Spinal cord (tissue), 9 donors: ENCODE measurements at regions not wholly inside any gene's neighbourhood (a gene's known extent, or its start where the extent isn't known, plus 50 kb on each side); places are given as distances from the start of the nearest gene placed in this dataset.
A peak's percentile ranks its signal among the peaks of the same experiment; 100 is the strongest.

Experiments used
- DNase-seq, 6 donors: peaks; one replicate each; pipeline versions ENCODE4 v3.0.0 to v3.0.0-alpha.2; 2013 to 2015; ENCODE audit warnings: low spot score in 6 of 6, low read depth in 4 of 6
- H3K27ac ChIP-seq: one replicate; pipeline ENCODE4 v1.5.1; 2013; ENCODE audit warnings: low read depth, low read length, control low read depth
- H3K27me3 ChIP-seq: one replicate; pipeline ENCODE4 v1.6.1; 2013; ENCODE audit warnings: low read length; ENCODE audit not compliant: control insufficient read depth, insufficient read depth
- H3K36me3 ChIP-seq: one replicate; pipeline ENCODE4 v1.6.1; 2013; ENCODE audit warnings: low read length; ENCODE audit not compliant: control insufficient read depth, insufficient read depth
- H3K4me1 ChIP-seq: one replicate; pipeline ENCODE4 v1.6.1; 2013; ENCODE audit warnings: low read length; ENCODE audit not compliant: control insufficient read depth, insufficient read depth
- H3K4me3 ChIP-seq: one replicate; pipeline ENCODE4 v1.5.1; 2013; ENCODE audit warnings: low read depth, low read length, control low read depth
- H3K9me3 ChIP-seq: one replicate; pipeline ENCODE4 v1.6.1; 2013; ENCODE audit warnings: low read length; ENCODE audit not compliant: control insufficient read depth, insufficient read depth
- WGBS: methylation state at CpG from one replicate; pipeline ENCODE4 v1.1.5; 2013; ENCODE audit warnings: missing lambda C conversion rate; ENCODE audit not compliant: insufficient coverage; 5-methylcytosine and 5-hydroxymethylcytosine counted together
- donor health status: healthy.

DNA sequence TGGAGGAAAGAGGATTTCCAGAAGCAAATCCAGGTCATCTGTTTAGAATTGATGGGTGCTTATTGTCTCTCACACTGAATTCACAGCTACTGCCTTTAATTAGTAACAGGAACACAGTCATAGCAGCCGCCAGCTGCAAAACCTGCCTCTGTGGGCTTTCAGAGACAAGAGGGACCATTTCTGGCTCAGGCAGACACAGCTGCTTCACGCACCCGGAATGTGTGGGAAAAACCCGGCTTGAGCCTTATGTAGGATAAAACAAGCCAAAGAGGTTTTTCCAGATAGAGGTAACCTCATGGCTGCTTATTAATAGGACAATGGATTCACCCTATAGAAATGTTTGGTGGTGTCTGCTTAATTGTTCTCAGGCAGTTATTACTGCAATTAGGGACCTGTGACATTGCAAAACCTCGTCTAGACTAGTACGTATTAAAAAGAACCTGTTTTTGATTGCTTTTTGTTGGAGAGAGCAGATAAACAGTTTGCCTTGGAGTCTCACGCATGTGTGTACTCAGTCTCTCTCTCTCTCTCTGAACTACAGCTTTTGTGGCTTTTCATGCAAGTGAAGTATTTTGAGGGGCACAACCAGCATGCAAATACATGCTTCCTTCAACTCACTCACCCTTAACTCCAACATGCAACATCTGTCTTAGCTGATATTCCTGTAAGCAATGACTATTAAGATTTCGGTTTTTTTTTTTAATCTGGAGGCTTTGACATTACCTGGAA is 302.7 kb downstream of the PLK2 start:
- Histone ChIP-seq H3K27ac (no peak overlapping the region), H3K27me3 (no peaks in the 10 kb centered on the region), H3K36me3 (no peaks in the 10 kb centered on the region), H3K4me3 (no peak overlapping the region), H3K9me3 (no peaks in the 10 kb centered on the region), H3K4me1 (peaks cover 7% of the 10 kb centered on the region)
- peak in 5 of 6 donors; percentile 35 to 90 (median 47) for DNase-seq
- 24% methylated on average over 5 of the region's 8 CpGs for WGBS

DNA sequence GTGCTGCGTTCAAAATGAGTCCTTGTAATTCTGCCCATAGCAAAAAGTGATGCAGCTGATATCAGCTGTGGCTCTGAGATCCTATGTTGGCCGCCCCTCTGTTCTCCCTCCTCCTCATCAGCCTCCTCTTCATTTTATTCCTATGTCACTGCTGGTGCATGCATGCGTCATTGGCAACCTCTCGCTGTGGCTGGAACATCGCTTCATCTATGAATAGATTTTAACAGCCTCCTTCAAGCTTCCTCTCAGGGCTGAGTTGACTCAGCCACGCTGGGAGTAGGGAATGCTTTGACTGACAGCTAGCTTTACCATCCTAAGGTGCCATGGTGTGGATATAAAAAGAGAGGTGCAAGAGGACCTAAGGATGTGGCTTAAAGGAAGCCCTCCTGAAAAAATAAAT is 303.5 kb downstream of the PLK2 start:
- H3K27me3 ChIP-seq: no peaks in the 10 kb centered on the region
- H3K4me3 ChIP-seq: no peak overlapping the region
- no peaks in the 10 kb centered on the region for H3K9me3 ChIP-seq
- H3K4me1 ChIP-seq: peaks cover 7% of the 10 kb centered on the region
- 32% methylated on average over 5 of the region's 6 CpGs for WGBS
- H3K36me3 ChIP-seq: no peaks in the 10 kb centered on the region
- DNase-seq: peak in 2 of 6 donors; percentile 70 to 71
- H3K27ac ChIP-seq: no peak overlapping the region

DNA sequence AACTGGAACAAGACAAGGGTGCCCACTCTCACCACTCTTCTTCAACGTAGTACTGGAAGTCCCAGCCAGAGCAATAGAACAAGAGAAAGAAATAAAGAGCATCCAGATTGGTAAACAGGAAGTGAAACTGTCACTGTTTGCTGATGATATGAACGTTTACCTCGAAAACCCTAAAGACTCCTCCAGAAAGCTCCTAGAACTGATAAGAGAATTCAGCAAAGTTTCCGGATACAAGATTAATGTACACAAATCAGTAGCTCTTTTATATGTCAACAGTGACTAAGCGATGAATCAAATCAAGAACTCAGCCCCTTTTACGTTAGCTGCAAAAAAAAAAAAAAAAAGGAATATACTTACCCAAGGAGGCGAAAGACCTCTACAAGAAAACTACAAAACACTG is 306.6 kb downstream of the PLK2 start:
- Histone ChIP-seq H3K4me3 (no peak overlapping the region), H3K36me3 (no peaks in the 10 kb centered on the region), H3K4me1 (peaks cover 7% of the 10 kb centered on the region), H3K27ac (no peak overlapping the region), H3K27me3 (no peaks in the 10 kb centered on the region), H3K9me3 (no peaks in the 10 kb centered on the region)
- DNase-seq: no peak
- WGBS: no CpG with 5 or more reads among the region's 7 CpGs

GRCh38 chr5:58151414-58151813 is 308.5 kb downstream of the PLK2 start:
- Histone ChIP-seq H3K27ac (no peak overlapping the region), H3K27me3 (no peaks in the 10 kb centered on the region), H3K36me3 (no peaks in the 10 kb centered on the region), H3K4me1 (peaks cover 3% of the 10 kb centered on the region), H3K4me3 (no peak overlapping the region), H3K9me3 (no peaks in the 10 kb centered on the region)
- no peak for DNase-seq
- WGBS: no CpG with 5 or more reads among the region's 1 CpG

DNA sequence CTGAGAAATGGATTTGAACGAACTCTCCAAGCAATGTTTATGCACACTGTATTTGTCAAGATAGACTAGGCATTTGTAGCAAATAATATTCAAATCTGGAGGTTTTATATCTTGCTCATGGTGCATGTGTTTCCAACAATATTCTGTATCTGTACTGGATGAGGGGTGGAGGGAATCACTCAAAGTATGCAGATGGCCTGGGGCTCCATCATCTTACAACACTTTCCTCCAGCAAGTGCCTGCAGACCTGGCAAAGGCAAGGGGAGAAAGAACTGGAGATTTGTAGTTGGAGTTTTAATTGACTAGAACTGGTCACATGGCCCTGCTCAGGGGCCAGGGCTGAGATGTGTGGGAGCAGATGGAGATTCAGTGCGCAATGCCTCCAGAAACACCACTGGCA is 309.0 kb downstream of the PLK2 start:
- no CpG with 5 or more reads among the region's 2 CpGs for WGBS
- H3K9me3 ChIP-seq: no peaks in the 10 kb centered on the region
- no peak overlapping the region for H3K4me3 ChIP-seq
- H3K27ac ChIP-seq: no peak overlapping the region
- H3K4me1 ChIP-seq: no peaks in the 10 kb centered on the region
- DNase-seq: no peak
- H3K27me3 ChIP-seq: no peaks in the 10 kb centered on the region
- no peaks in the 10 kb centered on the region for H3K36me3 ChIP-seq

DNA sequence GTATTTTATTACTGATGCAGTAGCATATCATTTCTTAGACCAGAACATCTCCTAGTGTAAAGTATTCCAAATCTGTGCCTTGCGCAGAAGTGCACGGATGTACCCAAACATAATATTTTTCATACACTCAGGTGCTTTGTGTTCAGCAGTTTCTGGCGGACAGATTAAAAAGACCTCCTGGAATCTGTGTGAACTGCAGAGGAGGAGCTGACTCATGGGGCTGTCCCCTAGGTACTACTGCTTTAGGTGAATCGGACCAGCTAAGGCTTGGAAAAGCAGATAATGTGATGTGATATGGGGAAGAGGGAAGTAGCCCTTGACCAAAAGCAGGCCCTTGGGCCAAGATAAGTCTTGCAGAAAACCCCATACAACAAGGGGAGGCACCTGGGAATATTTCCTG is 310.1 kb downstream of the PLK2 start:
- Histone ChIP-seq H3K4me3 (no peak overlapping the region), H3K9me3 (no peaks in the 10 kb centered on the region), H3K27me3 (no peaks in the 10 kb centered on the region), H3K36me3 (no peaks in the 10 kb centered on the region), H3K4me1 (no peaks in the 10 kb centered on the region), H3K27ac (no peak overlapping the region)
- DNase-seq: no peak
- WGBS: 100% methylated on average over 2 of the region's 4 CpGs

GRCh38 chr5:58149345-58149744 is 310.5 kb downstream of the PLK2 start:
- Histone ChIP-seq H3K4me3 (no peak overlapping the region), H3K9me3 (no peaks in the 10 kb centered on the region), H3K27ac (no peak overlapping the region), H3K27me3 (no peaks in the 10 kb centered on the region), H3K4me1 (no peaks in the 10 kb centered on the region), H3K36me3 (no peaks in the 10 kb centered on the region)
- no peak for DNase-seq
- WGBS: 86% methylated on average over 1 of the region's 3 CpGs

GRCh38 chr5:58148254-58148775 is 311.6 kb downstream of the PLK2 start:
- Histone ChIP-seq H3K27me3 (no peaks in the 10 kb centered on the region), H3K27ac (no peak overlapping the region)

DNA sequence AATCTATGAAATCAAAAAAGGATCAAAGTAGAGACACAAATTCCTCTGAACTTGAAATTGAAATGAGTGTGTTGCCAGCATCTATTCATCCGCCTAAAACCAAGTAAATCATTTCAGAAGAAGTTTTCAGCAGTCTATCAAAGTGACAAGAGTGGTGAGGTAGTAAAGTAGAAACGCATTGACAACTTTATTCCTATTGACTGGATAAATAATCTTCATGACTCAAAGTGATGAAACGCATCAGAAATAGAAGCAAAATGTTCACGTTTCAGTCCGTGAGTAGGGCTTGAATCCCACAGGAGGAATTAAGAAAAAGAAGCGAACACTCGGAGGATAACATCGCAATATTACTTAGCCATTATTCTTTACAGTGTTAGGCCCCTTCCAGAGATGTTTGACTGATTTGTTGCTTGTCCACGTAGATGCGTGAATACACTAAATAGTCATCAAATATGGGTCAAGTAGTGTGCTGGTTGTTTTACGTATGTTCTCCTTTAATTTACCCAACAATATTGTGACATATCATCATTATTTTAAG is 314.4 kb downstream of the PLK2 start:
- 95% methylated on average over 3 of the region's 11 CpGs for WGBS
- H3K4me1 ChIP-seq: no peaks in the 10 kb centered on the region
- no peaks in the 10 kb centered on the region for H3K9me3 ChIP-seq
- no peaks in the 10 kb centered on the region for H3K36me3 ChIP-seq
- no peaks in the 10 kb centered on the region for H3K27me3 ChIP-seq
- H3K4me3 ChIP-seq: no peak overlapping the region
- DNase-seq: no peak
- no peak overlapping the region for H3K27ac ChIP-seq

More at GRCh38 chr5:58148254-58148775, 311.6 kb downstream of the PLK2 start:
- H3K4me3 ChIP-seq: no peak overlapping the region
- no peaks in the 10 kb centered on the region for H3K36me3 ChIP-seq
- DNase-seq: no peak
- H3K9me3 ChIP-seq: no peaks in the 10 kb centered on the region
- no peaks in the 10 kb centered on the region for H3K4me1 ChIP-seq

- peak in 1 of 6 donors; percentile 14 for DNase-seq
- Histone ChIP-seq H3K4me1 (no peaks in the 10 kb centered on the region), H3K4me3 (no peak overlapping the region), H3K36me3 (no peaks in the 10 kb centered on the region), H3K27me3 (no peaks in the 10 kb centered on the region), H3K27ac (no peak overlapping the region), H3K9me3 (no peaks in the 10 kb centered on the region)
- WGBS: 86% methylated on average over 1 of the region's 2 CpGs
Measured at GRCh38 chr5:58143727-58144126, 316.2 kb downstream of the PLK2 start.
